ENCODE measurements at regions not wholly inside any gene's neighbourhood (a gene's known extent, or its start where the extent isn't known, plus 50 kb on each side); places are given as distances from the start of the nearest gene placed in this dataset.
"Not testable (repeated sequence)": the region's sequence is repeated elsewhere in the genome, so short reads cannot be mapped to it uniquely, and the experiment has no call there.

GRCh38 chr18:56488739-56489138, 149.7 kb downstream of the TXNL1 start:
- no peak for DNase-seq (ENCODE audit: low read depth)

GRCh38 chr18:56487801-56488200, 150.6 kb downstream of the TXNL1 start:
- no peak for DNase-seq (ENCODE audit: low read depth)

GRCh38 chr18:56483386-56483785, 155.0 kb downstream of the TXNL1 start:
- no peak for DNase-seq (ENCODE audit: low read depth)

GRCh38 chr18:56482813-56483212, 155.6 kb downstream of the TXNL1 start:
- not testable (repeated sequence) for DNase-seq (ENCODE audit: low read depth)

GRCh38 chr18:56481751-56482150, 156.6 kb downstream of the TXNL1 start:
- DNase-seq (ENCODE audit: low read depth), result no peak

GRCh38 chr18:56479841-56480240, 158.6 kb downstream of the TXNL1 start:
- no peak for DNase-seq (ENCODE audit: low read depth)

- peak; percentile 3 for DNase-seq (ENCODE audit: low read depth)
Observed at GRCh38 chr18:56475250-56475649, 163.1 kb downstream of the TXNL1 start.

- no peak for DNase-seq (ENCODE audit: low read depth)
Observed at GRCh38 chr18:56473400-56474024, 164.9 kb downstream of the TXNL1 start.

- no peak for DNase-seq (ENCODE audit: low read depth)
Observed at GRCh38 chr18:56470406-56471351, 167.7 kb downstream of the TXNL1 start.

GRCh38 chr18:56469582-56469981, 168.8 kb downstream of the TXNL1 start:
- no peak for DNase-seq (ENCODE audit: low read depth)

- no peak for DNase-seq (ENCODE audit: low read depth)
Observed at GRCh38 chr18:56468396-56468795, 170.0 kb downstream of the TXNL1 start.

- DNase-seq (ENCODE audit: low read depth), result no peak
Observed at GRCh38 chr18:56462276-56462675, 176.1 kb downstream of the TXNL1 start.

GRCh38 chr18:56461151-56461550, 177.2 kb downstream of the TXNL1 start:
- no peak for DNase-seq (ENCODE audit: low read depth)

- DNase-seq (ENCODE audit: low read depth), result no peak
Observed at GRCh38 chr18:56460581-56460980, 177.8 kb downstream of the TXNL1 start.

GRCh38 chr18:56458770-56459712, 179.4 kb downstream of the TXNL1 start:
- DNase-seq (ENCODE audit: low read depth), result no peak

GRCh38 chr18:56455874-56456273, 182.5 kb downstream of the TXNL1 start:
- DNase-seq (ENCODE audit: low read depth), result no peak

- no peak for DNase-seq (ENCODE audit: low read depth)
Observed at GRCh38 chr18:56455141-56455540, 183.3 kb downstream of the TXNL1 start.

GRCh38 chr18:56453631-56454030, 184.8 kb downstream of the TXNL1 start:
- no peak for DNase-seq (ENCODE audit: low read depth)

GRCh38 chr18:56451188-56451587, 187.2 kb downstream of the TXNL1 start:
- DNase-seq (ENCODE audit: low read depth), result no peak

- DNase-seq (ENCODE audit: low read depth), result no peak
Observed at GRCh38 chr18:56448751-56449150, 189.6 kb downstream of the TXNL1 start.

GRCh38 chr18:56445422-56445821, 193.0 kb downstream of the TXNL1 start:
- no peak for DNase-seq (ENCODE audit: low read depth)

GRCh38 chr18:56444201-56444600, 194.2 kb downstream of the TXNL1 start:
- no peak for DNase-seq (ENCODE audit: low read depth)

All from LHCN-M2 (cell line).